ENCODE measurements at regions not wholly inside any gene's neighbourhood (a gene's known extent, or its start where the extent isn't known, plus 50 kb on each side); places are given as distances from the start of the nearest gene placed in this dataset.

DNA sequence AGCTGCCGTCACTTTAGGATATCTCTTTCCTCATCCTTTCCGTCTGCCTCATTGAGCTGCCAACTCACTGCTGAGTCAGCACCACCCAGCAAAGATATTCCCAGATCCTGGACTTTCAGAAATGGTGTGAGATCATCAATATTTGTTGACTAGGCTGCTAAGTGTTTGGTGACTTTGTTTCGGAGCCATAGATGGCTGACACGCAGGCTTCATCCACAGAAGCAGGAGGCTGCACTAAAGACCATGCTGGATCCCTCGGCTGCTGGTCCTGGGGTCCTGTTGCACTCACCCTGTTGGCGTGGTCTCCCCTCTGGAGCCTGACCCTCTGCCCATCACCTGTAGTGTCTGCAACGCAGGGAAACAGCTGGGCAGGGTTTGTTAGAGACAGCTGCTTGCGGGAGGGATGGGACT is 96.5 kb downstream of the ERMARD start:
- no peak for DNase-seq
- H3K36me3 ChIP-seq = no peaks in the 10 kb centered on the region
- no peak overlapping the region for H3K4me3 ChIP-seq
- WGBS, 2 donors = 72 to 75% methylated on average over 6 to 7 of the region's 8 CpGs
- intact Hi-C loops (cut with DNase I) = no loop called here
- H3K4me1 ChIP-seq = peaks cover 0 to 14% (median 7%) of the 10 kb centered on the region in 3 donors
- TF ChIP-seq POLR2A (IDR thresholded peaks at IDR 0.05) = no peak
- TF ChIP-seq, protein P1, sequence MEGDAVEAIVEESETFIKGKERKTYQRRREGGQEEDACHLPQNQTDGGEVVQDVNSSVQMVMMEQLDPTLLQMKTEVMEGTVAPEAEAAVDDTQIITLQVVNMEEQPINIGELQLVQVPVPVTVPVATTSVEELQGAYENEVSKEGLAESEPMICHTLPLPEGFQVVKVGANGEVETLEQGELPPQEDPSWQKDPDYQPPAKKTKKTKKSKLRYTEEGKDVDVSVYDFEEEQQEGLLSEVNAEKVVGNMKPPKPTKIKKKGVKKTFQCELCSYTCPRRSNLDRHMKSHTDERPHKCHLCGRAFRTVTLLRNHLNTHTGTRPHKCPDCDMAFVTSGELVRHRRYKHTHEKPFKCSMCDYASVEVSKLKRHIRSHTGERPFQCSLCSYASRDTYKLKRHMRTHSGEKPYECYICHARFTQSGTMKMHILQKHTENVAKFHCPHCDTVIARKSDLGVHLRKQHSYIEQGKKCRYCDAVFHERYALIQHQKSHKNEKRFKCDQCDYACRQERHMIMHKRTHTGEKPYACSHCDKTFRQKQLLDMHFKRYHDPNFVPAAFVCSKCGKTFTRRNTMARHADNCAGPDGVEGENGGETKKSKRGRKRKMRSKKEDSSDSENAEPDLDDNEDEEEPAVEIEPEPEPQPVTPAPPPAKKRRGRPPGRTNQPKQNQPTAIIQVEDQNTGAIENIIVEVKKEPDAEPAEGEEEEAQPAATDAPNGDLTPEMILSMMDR (IDR thresholded peaks at IDR 0.05) = no peak
- H3K27ac ChIP-seq = no peak overlapping the region
- H3K9me3 ChIP-seq = no peaks in the 10 kb centered on the region
- peaks cover 0 to 15% (median 0%) of the 10 kb centered on the region in 4 donors for H3K27me3 ChIP-seq

DNA sequence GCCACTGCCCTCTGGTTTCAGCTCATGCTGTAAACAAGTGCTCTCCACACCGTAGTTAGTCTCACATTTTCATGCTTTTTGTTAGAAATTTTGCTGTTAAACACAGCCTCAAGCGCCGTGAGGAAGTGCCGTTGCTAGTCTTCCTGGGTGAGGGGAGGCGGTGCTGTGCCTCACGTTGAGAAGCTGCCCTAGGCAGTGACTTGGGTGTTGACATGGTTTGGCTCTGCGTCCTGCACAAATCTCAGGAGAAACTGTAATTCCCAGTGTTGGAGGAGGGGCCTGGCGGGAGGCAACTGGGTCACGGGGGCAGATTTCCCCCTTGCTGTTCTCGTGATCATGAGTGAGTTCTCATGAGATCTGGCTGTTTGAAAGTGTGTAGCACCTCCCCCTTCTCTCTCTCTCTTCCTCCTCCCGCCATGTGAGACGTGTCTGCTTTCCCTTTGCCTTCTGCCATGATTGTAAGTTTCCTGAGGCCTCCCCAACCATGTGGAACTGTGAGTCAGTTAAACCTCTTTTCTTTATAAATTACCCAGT is 95.8 kb downstream of the ERMARD start:
- Histone ChIP-seq H3K36me3 (no peaks in the 10 kb centered on the region), H3K4me3 (no peak overlapping the region), H3K9me3 (no peaks in the 10 kb centered on the region), H3K4me1 (peaks cover 0 to 8% (median 4%) of the 10 kb centered on the region in 3 donors), H3K27ac (no peak overlapping the region), H3K27me3 (peaks cover 0 to 17% (median 0%) of the 10 kb centered on the region in 4 donors)
- intact Hi-C loops (cut with DNase I) = no loop called here
- WGBS, 2 donors = 75 to 78% methylated on average over 7 to 12 of the region's 12 CpGs
- no peak for DNase-seq
- TF ChIP-seq, protein P1 (IDR thresholded peaks at IDR 0.05) = no peak
- no peak for TF ChIP-seq POLR2A (IDR thresholded peaks at IDR 0.05)

DNA sequence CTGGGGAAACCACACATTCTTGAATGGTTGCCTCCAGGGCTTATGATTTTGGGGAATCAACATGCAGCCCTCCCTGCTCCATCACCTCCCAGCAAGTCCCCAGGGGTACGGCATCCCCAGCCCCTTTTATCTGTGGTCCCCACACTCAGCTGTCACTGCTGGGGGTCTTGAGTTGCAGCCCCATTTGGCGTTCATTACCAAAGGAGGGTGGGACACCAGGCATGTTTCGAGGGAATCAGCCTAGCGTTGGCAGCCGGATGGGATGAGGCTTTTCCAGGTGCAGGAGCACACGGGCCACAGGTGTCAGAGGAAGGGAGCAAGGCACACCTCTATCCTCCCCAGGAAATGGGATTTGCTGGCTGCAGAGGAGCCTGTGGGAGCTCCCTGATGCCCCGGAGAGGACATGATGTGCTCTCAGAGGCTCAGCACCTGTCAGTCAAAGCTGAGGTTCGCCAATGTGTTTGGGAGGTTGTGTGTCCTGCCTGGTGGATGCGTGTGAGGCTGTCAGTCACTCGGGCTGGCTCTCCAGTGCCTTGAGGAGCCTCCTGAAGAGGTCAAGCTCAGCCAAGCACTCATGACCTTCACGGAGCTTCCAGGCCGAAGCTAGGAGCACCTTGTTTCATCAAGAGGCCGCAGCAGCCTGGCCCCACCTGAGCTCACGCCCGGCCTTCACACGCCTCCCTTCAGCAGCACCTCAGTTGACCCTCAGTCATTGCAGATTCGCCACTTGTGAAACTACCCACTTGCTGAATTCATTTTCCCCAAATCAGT is 95.0 kb downstream of the ERMARD start:
- no peaks in the 10 kb centered on the region for H3K36me3 ChIP-seq
- TF ChIP-seq, protein P1 (IDR thresholded peaks at IDR 0.05) = no peak
- TF ChIP-seq POLR2A (IDR thresholded peaks at IDR 0.05) = no peak
- intact Hi-C loops (cut with DNase I) = no loop called here
- peaks cover 0 to 17% (median 0%) of the 10 kb centered on the region in 4 donors for H3K27me3 ChIP-seq
- WGBS, 2 donors = 80 to 97% methylated on average over 1 to 7 of the region's 17 CpGs
- H3K27ac ChIP-seq = no peak overlapping the region
- no peak overlapping the region for H3K4me3 ChIP-seq
- H3K4me1 ChIP-seq = peaks cover 0 to 2% (median 0%) of the 10 kb centered on the region in 3 donors
- DNase-seq = no peak
- no peaks in the 10 kb centered on the region for H3K9me3 ChIP-seq

DNA sequence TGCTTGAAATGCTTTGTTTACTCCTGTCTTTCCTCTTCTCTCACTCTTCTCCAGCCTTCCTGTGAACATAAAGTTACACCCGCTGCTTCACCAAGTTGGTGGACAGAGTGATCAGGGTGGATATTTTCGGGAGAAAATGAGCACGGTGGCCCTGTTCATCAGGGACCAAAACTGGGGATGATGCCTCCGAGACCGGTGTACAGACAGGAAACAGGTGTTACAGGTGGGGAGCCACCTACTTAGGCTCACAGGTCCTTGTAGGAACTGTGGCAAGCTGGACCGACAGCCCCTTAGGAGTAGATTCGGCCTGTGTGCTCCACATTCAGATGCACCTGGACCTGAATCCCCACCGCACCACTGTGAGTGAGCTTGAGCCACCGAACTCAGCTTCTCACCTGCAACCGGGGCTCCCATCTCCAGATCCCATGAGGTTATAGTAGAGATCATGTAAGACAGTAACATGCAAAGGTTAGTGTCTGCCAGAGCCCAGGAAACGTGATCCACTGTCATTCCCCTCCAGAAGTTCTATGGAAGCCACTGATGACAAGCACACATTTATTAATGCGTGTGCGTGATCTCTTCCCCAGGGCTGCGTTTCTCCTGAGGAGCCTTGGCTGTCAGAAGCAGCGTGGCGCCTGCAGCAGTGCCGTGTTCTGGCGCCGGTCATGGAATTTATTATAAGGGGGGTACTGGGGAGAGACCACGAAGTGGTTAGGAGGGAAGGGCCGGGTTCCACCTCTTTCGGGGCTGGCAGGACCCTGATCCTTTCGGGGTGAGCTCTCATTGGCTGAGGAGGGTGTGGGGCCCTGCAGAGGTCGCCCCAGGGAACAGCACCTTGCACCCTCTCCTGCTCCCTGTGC is 94.2 kb downstream of the ERMARD start:
- intact Hi-C loops (cut with DNase I) = no loop called here
- no peak for TF ChIP-seq POLR2A (IDR thresholded peaks at IDR 0.05)
- TF ChIP-seq, protein P1 (IDR thresholded peaks at IDR 0.05) = no peak
- WGBS, 2 donors = 87 to 89% methylated on average over 9 to 18 of the region's 24 CpGs
- H3K4me1 ChIP-seq = no peaks in the 10 kb centered on the region
- H3K9me3 ChIP-seq = no peaks in the 10 kb centered on the region
- H3K36me3 ChIP-seq = no peaks in the 10 kb centered on the region
- no peak overlapping the region for H3K27ac ChIP-seq
- no peak overlapping the region for H3K4me3 ChIP-seq
- no peak for DNase-seq
- H3K27me3 ChIP-seq = peaks cover 0 to 17% (median 0%) of the 10 kb centered on the region in 4 donors

DNA sequence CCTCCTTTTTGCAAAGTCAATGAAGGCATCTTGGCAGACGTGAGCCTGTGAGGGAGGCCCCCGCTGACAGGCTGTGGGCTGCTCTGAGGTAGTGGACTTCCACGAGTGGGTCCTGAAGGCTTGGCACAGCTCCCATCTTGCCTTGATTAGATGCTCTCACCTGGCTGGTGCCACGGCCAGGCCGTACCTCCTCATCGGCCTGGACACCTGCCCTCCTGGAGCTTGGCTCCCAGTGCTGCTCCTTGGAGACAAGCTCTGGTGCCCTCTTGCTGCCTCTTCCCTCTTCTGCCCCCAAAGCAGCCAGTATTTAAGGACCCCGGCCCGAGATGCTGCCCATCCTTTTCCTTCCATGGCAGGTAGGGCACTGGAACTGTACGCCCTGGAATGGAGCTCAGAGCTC is 93.5 kb downstream of the ERMARD start:
- intact Hi-C loops (cut with DNase I) = no loop called here
- DNase-seq = no peak
- Histone ChIP-seq H3K9me3 (no peaks in the 10 kb centered on the region), H3K36me3 (no peaks in the 10 kb centered on the region), H3K4me1 (no peaks in the 10 kb centered on the region), H3K4me3 (no peak overlapping the region), H3K27me3 (peaks cover 0 to 17% (median 0%) of the 10 kb centered on the region in 4 donors), H3K27ac (no peak overlapping the region)
- TF ChIP-seq, protein P1 (IDR thresholded peaks at IDR 0.05) = no peak
- TF ChIP-seq POLR2A (IDR thresholded peaks at IDR 0.05) = no peak
- WGBS, 2 donors = 81 to 100% methylated on average over 3 to 7 of the region's 9 CpGs
